K562 (cell line): ENCODE measurements at regions not wholly inside any gene's neighbourhood (a gene's known extent, or its start where the extent isn't known, plus 50 kb on each side); places are given as distances from the start of the nearest gene placed in this dataset.

Source experiments
- ARID1B ChIP-seq: fragments of 450-650 bp; IDR thresholded peaks from 2 replicates; pipeline ENCODE4 v1.6.1; 2016; ENCODE audit warnings: antibody characterized with exemption, mild to moderate bottlenecking, inconsistent platforms
- CBFA2T2 ChIP-seq: fragments of 450-650 bp; conservative IDR thresholded peaks from 2 replicates; pipeline ENCODE4 v1.6.1; 2017; ENCODE audit warnings: mild to moderate bottlenecking
- CBFA2T3 ChIP-seq: fragments of 450-650 bp; IDR thresholded peaks from 2 replicates; pipeline ENCODE4 v1.6.1; 2017
- CREM ChIP-seq: IDR thresholded peaks from 2 replicates; pipeline ENCODE4 v1.6.1; 2014; ENCODE audit warnings: antibody characterized with exemption, low read depth
- DMBX1 ChIP-seq: fragments of 250-450 bp; sonication (Bioruptor Pico); IDR thresholded peaks from 2 replicates; pipeline ENCODE4 v1.8.0; 2022; ENCODE audit warnings: inconsistent platforms, mild to moderate bottlenecking, moderate library complexity, borderline replicate concordance
- ESRRA ChIP-seq: fragments of 450-650 bp; IDR thresholded peaks from 2 replicates; pipeline ENCODE4 v1.6.1; 2014; ENCODE audit warnings: low read depth, mild to moderate bottlenecking, moderate library complexity, borderline replicate concordance
- FOSL1 ChIP-seq: fragments of 200-800 bp; sonication (Bioruptor generic); conservative IDR thresholded peaks from 2 replicates; pipeline ENCODE4 v1.6.1; 2016; ENCODE audit warnings: missing genetic modification characterization, missing compliant biosample characterization
- FOXA3 ChIP-seq, 2 experiments: fragments of 450-650 bp in 1 of 2; sonication (generic) in 1 of 2; formaldehyde crosslinking; IDR thresholded peaks in 1 of 2; conservative IDR thresholded peaks in 1 of 2; 2 replicates each; pipeline versions ENCODE4 v1.4.0 to v1.8.0; 2020 to 2022; ENCODE audit warnings: mild to moderate bottlenecking in 2 of 2, missing genetic modification reagents in 1 of 2
- FOXJ2 ChIP-seq: fragments of 200-800 bp; sonication (Bioruptor generic); IDR thresholded peaks from 2 replicates; pipeline ENCODE4 v1.6.1; 2016; ENCODE audit warnings: missing genetic modification characterization, missing compliant biosample characterization
- HDAC2 ChIP-seq: fragments of 450-650 bp; IDR thresholded peaks from 2 replicates; pipeline ENCODE4 v1.6.1; 2016; ENCODE audit warnings: mild to moderate bottlenecking
- HNRNPLL ChIP-seq: fragments of 200-400 bp; formaldehyde crosslinking; IDR thresholded peaks from 2 replicates; pipeline ENCODE4 v1.6.1; 2017; ENCODE audit warnings: low read length, low read depth, mild to moderate bottlenecking; ENCODE audit not compliant: poor library complexity, severe bottlenecking
- LEF1 ChIP-seq: fragments of 450-650 bp; IDR thresholded peaks from 2 replicates; pipeline ENCODE4 v1.6.1; 2016; ENCODE audit warnings: mild to moderate bottlenecking
- PML ChIP-seq: IDR thresholded peaks from 2 replicates; pipeline ENCODE4 v1.6.1; 2012; ENCODE audit warnings: low read length, inconsistent platforms
- POLR2AphosphoS5 ChIP-seq: IDR thresholded peaks from 2 replicates; pipeline ENCODE4 v1.6.1; 2011; ENCODE audit warnings: mild to moderate bottlenecking, low read depth, low read length, moderate library complexity; ENCODE audit not compliant: control insufficient read depth, insufficient read depth
- RCOR1 ChIP-seq, 2 experiments: IDR thresholded peaks; 2 replicates each; pipeline ENCODE4 v1.6.1; 2012; ENCODE audit warnings: low read depth in 2 of 2, low read length in 2 of 2, borderline replicate concordance in 1 of 2, improper control_type of control experiment in 1 of 2
- SOX6 ChIP-seq: fragments of 450-650 bp; IDR thresholded peaks from 2 replicates; pipeline ENCODE4 v1.6.1; 2014; ENCODE audit warnings: mild to moderate bottlenecking
- SP2 ChIP-seq: IDR thresholded peaks from 2 replicates; pipeline ENCODE4 v1.6.1; 2011; ENCODE audit warnings: mild to moderate bottlenecking, low read depth, low read length, moderate library complexity; ENCODE audit not compliant: poor library complexity, severe bottlenecking; ENCODE audit errors: extremely low read depth
- TBL1XR1 ChIP-seq, 2 experiments: IDR thresholded peaks; 2 replicates each; pipeline ENCODE4 v1.6.1; 2012; ENCODE audit warnings: improper control_type of control experiment in 2 of 2, low read length in 2 of 2, mild to moderate bottlenecking in 1 of 2
- TEAD4 ChIP-seq, 2 experiments: sonication (generic) in 1 of 2; formaldehyde crosslinking in 1 of 2; IDR thresholded peaks; 2 replicates each; pipeline versions ENCODE4 v1.6.1 to v1.8.0; 2012 to 2022; ENCODE audit warnings: borderline replicate concordance in 1 of 2, inconsistent platforms in 1 of 2, low read length in 1 of 2, mild to moderate bottlenecking in 1 of 2, missing genetic modification reagents in 1 of 2
- ZC3H4 ChIP-seq: sonication (generic); formaldehyde crosslinking; IDR thresholded peaks from 2 replicates; pipeline ENCODE4 v1.9.0; 2021; ENCODE audit warnings: missing genetic modification reagents, borderline replicate concordance
- ZNF133 ChIP-seq: fragments of 250-450 bp; sonication (Bioruptor Pico); IDR thresholded peaks from 2 replicates; pipeline ENCODE4 v1.4.0; 2020; ENCODE audit warnings: mild to moderate bottlenecking
- ZNF668 ChIP-seq: fragments of 250-450 bp; sonication (Bioruptor Pico); IDR thresholded peaks from 2 replicates; pipeline ENCODE4 v1.8.0; 2022; ENCODE audit warnings: mild to moderate bottlenecking, inconsistent platforms
- ZNF707 ChIP-seq: fragments of 250-450 bp; sonication (Bioruptor Pico); conservative IDR thresholded peaks from 2 replicates; pipeline ENCODE4 v1.8.0; 2022; ENCODE audit warnings: inconsistent platforms, mild to moderate bottlenecking, moderate library complexity
- TF ChIP-seq, protein P1 (sequence below): fragments of 450-650 bp; IDR thresholded peaks from 2 replicates; pipeline ENCODE4 v1.6.1; 2014; ENCODE audit warnings: low read depth, mild to moderate bottlenecking, moderate library complexity, borderline replicate concordance

DNA sequence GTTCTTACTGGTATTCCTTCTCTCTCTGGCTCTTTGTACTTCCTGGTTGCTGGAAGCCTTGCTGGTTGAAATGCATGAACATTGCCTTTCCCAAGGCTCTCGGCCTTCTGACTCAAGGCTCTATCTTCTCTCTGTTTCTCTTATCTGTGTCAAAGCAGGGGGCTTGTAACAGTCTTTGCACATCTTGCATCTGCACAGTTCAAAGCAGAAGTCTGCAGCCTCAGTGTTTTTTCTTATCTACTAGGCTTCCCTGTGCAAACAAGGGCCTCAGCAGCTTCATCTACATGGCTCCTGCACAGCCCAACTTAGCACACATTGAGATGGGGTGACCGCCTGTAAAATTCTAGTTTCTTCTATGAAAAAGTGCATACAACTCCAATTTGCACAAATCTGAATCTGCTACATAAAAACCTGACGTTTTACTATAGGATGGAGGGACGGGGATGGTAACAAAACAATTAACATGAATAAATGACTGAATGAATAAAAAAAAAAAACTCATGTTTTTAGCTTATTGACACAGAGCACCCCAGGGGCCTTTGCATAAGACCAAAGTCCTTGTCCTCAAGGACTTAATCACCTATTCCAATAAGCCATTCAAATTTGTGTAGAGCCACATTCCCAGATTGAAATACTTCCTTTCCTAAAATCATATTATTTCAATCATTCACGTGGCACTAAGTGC is 458.3 kb downstream of the LMO4 start (continued):
- TF ChIP-seq TEAD4 (IDR thresholded peaks at IDR 0.05; ENCODE audit: low read length) (peak; percentile 74), TEAD4 (CRISPR knock-in tag; IDR thresholded peaks at IDR 0.05; ENCODE audit: borderline replicate concordance) (no peak), FOXA3 (CRISPR knock-in tag; conservative IDR thresholded peaks at IDR 0.05 in 1 of 2, IDR thresholded peaks at IDR 0.05 in 1 of 2) (peak; percentile 83 to 96; a peak in 3 of 4 replicates), CBFA2T2 (peak; percentile 85), ZNF668 (CRISPR knock-in tag) (no peak), DMBX1 (CRISPR knock-in tag) (peak; percentile 47; the same call in 1 of the 2 replicates), TBL1XR1 (IDR thresholded peaks at IDR 0.05; ENCODE audit: low read length in 2 of 2) (no peak), SOX6 (peak; percentile 16; the same call in 1 of the 2 replicates), FOXJ2 (tag) (peak; percentile 39; the same call in 1 of the 2 replicates), HDAC2 (no peak), ZC3H4 (CRISPR knock-in tag) (no peak), RCOR1 (IDR thresholded peaks at IDR 0.05; ENCODE audit: borderline replicate concordance in 1 of 2, low read depth in 2 of 2, low read length in 2 of 2) (0 out of 4 replicates have a peak, but pooled peaks of 1 of the 2 experiments have one; percentile 19), ARID1B (peak; percentile 74), ZNF133 (CRISPR knock-in tag) (no peak), FOSL1 (tag) (peak; percentile 75), CBFA2T3 (peak; percentile 92), ZNF707 (CRISPR knock-in tag) (no peak), LEF1 (peak; percentile 71), HNRNPLL (no peak), CREM (no peak), PML (0 out of 2 replicates have a peak, but pooled peaks have one; percentile 38), SP2 (no peak), POLR2AphosphoS5 (peak; percentile 55; the same call in 1 of the 2 replicates), ESRRA (no peak)
- TF ChIP-seq, protein P1, sequence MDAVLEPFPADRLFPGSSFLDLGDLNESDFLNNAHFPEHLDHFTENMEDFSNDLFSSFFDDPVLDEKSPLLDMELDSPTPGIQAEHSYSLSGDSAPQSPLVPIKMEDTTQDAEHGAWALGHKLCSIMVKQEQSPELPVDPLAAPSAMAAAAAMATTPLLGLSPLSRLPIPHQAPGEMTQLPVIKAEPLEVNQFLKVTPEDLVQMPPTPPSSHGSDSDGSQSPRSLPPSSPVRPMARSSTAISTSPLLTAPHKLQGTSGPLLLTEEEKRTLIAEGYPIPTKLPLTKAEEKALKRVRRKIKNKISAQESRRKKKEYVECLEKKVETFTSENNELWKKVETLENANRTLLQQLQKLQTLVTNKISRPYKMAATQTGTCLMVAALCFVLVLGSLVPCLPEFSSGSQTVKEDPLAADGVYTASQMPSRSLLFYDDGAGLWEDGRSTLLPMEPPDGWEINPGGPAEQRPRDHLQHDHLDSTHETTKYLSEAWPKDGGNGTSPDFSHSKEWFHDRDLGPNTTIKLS = no peak
